Trophoblast cell (in vitro differentiated cells and primary cell): ENCODE measurements at regions not wholly inside any gene's neighbourhood (a gene's known extent, or its start where the extent isn't known, plus 50 kb on each side); places are given as distances from the start of the nearest gene placed in this dataset.

Source experiments
- DNase-seq, 2 donors: peaks; one replicate each; pipeline ENCODE4 v3.0.0-alpha.2; 2016
- H2AFZ ChIP-seq: 2 replicates; pipeline ENCODE4 v1.6.1; 2013; ENCODE audit warnings: low read length, moderate library complexity, mild to moderate bottlenecking; ENCODE audit not compliant: insufficient read depth, poor library complexity
- H2AK5ac ChIP-seq: 2 replicates; pipeline ENCODE4 v1.6.1; 2013; ENCODE audit warnings: mild to moderate bottlenecking, low read length
- H2BK120ac ChIP-seq: 2 replicates; pipeline ENCODE4 v1.6.1; 2013; ENCODE audit warnings: low read length, mild to moderate bottlenecking, moderate library complexity; ENCODE audit not compliant: insufficient read depth, poor library complexity
- H2BK12ac ChIP-seq: 2 replicates; pipeline ENCODE4 v1.6.1; 2013; ENCODE audit warnings: mild to moderate bottlenecking, low read length, moderate library complexity
- H2BK5ac ChIP-seq: 2 replicates; pipeline ENCODE4 v1.6.1; 2013; ENCODE audit warnings: low read length, low read depth, moderate library complexity, mild to moderate bottlenecking; ENCODE audit not compliant: poor library complexity
- H3K14ac ChIP-seq: 2 replicates; pipeline ENCODE4 v1.6.1; 2013; ENCODE audit warnings: mild to moderate bottlenecking, low read length
- H3K18ac ChIP-seq: 2 replicates; pipeline ENCODE4 v1.6.1; 2013; ENCODE audit warnings: mild to moderate bottlenecking, low read length
- H3K23ac ChIP-seq: 2 replicates; pipeline ENCODE4 v1.6.1; 2013; ENCODE audit warnings: low read length
- H3K27ac ChIP-seq: 2 replicates; pipeline ENCODE4 v1.5.1; 2013; ENCODE audit warnings: low read depth, mild to moderate bottlenecking, inconsistent platforms, low read length, moderate library complexity
- H3K27me3 ChIP-seq: 2 replicates; pipeline ENCODE4 v1.6.1; 2013; ENCODE audit warnings: inconsistent platforms, mild to moderate bottlenecking, low read length, moderate library complexity; ENCODE audit not compliant: insufficient read depth
- H3K36me3 ChIP-seq, 2 experiments: 1 replicate in 1 of 2; 2 replicates in 1 of 2; pipeline ENCODE4 v1.6.1; 2013; ENCODE audit warnings: low read length in 2 of 2, mild to moderate bottlenecking in 2 of 2, moderate library complexity in 1 of 2; ENCODE audit not compliant: insufficient read depth in 2 of 2, control insufficient read depth in 1 of 2
- H3K4ac ChIP-seq: 2 replicates; pipeline ENCODE4 v1.6.1; 2013; ENCODE audit warnings: low read depth, mild to moderate bottlenecking, low read length, moderate library complexity
- H3K4me1 ChIP-seq, 2 experiments: 1 replicate in 1 of 2; 2 replicates in 1 of 2; pipeline ENCODE4 v1.6.1; 2013; ENCODE audit warnings: low read length in 2 of 2, mild to moderate bottlenecking in 2 of 2, moderate library complexity in 1 of 2; ENCODE audit not compliant: insufficient read depth in 2 of 2, control insufficient read depth in 1 of 2
- H3K4me2 ChIP-seq: 2 replicates; pipeline ENCODE4 v1.6.1; 2013; ENCODE audit warnings: inconsistent platforms, mild to moderate bottlenecking, low read length, moderate library complexity
- H3K4me3 ChIP-seq: 2 replicates; pipeline ENCODE4 v1.5.1; 2013; ENCODE audit warnings: mild to moderate bottlenecking, low read depth, low read length, inconsistent platforms
- H3K79me1 ChIP-seq: one replicate; pipeline ENCODE4 v1.6.1; 2013; ENCODE audit warnings: low read length
- H3K79me2 ChIP-seq: 2 replicates; pipeline ENCODE4 v1.6.1; 2013; ENCODE audit warnings: low read length, mild to moderate bottlenecking; ENCODE audit not compliant: control insufficient read depth, insufficient read depth, poor library complexity
- H3K9ac ChIP-seq: 2 replicates; pipeline ENCODE4 v1.6.1; 2013; ENCODE audit warnings: mild to moderate bottlenecking, low read length
- H3K9me3 ChIP-seq: 2 replicates; pipeline ENCODE4 v1.6.1; 2013; ENCODE audit warnings: low read depth, mild to moderate bottlenecking, control low read depth, inconsistent platforms, low read length; ENCODE audit not compliant: insufficient read depth
- H4K12ac ChIP-seq: 2 replicates; pipeline ENCODE4 v1.6.1; 2013; ENCODE audit warnings: low read depth, mild to moderate bottlenecking, low read length, moderate library complexity
- H4K8ac ChIP-seq: 2 replicates; pipeline ENCODE4 v1.6.1; 2013; ENCODE audit warnings: low read depth, mild to moderate bottlenecking, low read length, moderate library complexity
- H4K91ac ChIP-seq: one replicate; pipeline ENCODE4 v1.6.1; 2013; ENCODE audit warnings: low read depth, mild to moderate bottlenecking, low read length, moderate library complexity
- WGBS: extraction: QIAGEN DNeasy Blood & Tissue Kit; methylation state at CpG from one replicate; pipeline ENCODE4 v1.1.7; 2013; ENCODE audit warnings: missing lambda C conversion rate; ENCODE audit not compliant: insufficient read length, insufficient coverage; ENCODE audit errors: extremely low coverage; 5-methylcytosine and 5-hydroxymethylcytosine counted together

- no CpG with 5 or more reads among the region's 4 CpGs for WGBS
- Histone ChIP-seq H3K27me3 (no peaks in the 10 kb centered on the region), H3K27ac (no peak overlapping the region), H3K79me2 (no peaks in the 10 kb centered on the region), H2BK5ac (no peak overlapping the region), H2AK5ac (no peak overlapping the region), H3K4me1 (no peaks in the 10 kb centered on the region), H2AFZ (no peak overlapping the region), H2BK12ac (no peak overlapping the region), H3K18ac (no peak overlapping the region), H4K91ac (no peak overlapping the region), H3K4me3 (no peak overlapping the region), H3K79me1 (no peaks in the 10 kb centered on the region), H3K9ac (no peak overlapping the region), H4K12ac (no peak overlapping the region), H2BK120ac (no peak overlapping the region), H3K36me3 (no peaks in the 10 kb centered on the region), H4K8ac (no peak overlapping the region), H3K4ac (no peak overlapping the region), H3K14ac (no peak overlapping the region), H3K4me2 (no peak overlapping the region), H3K23ac (no peak overlapping the region), H3K9me3 (no peaks in the 10 kb centered on the region)
- DNase-seq = no peak
Observed at GRCh38 chr12:124225730-124226129, 69.2 kb upstream of the RFLNA start.

DNA sequence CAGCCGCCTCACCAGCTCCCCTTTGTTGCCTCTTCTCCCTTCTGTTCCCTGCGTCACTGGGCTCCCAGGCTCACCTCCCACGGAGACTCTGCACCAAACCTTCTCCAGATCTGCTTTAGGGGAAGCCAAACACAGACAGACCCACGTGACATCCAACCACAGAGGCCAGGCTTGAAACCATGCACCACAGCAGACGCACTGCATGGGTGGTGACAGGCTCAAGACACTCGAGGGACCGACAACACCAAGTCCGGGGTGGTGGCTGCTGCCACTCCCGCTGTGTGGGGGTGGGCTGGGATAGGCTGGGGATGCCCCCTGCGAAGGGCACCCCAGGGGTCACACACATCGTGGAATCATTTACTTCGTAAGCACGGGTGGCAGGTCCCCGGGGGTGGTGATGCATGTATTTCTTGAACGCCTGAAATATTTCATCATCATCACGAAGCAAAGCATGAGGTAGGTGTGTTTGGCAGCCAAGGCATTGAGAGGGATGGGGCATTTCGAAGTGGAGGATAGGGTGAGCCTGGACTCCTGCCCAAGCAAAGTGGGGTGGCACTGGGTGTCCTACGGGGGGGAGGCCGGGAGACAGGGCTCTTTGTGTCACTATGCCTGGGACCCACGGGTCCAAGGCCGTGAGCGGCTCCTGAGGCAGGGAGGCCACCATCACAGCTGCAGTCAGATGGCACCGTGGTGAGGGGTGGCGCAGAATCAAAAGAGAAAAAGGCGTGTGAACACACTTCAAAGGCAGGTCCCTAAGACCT lies 66.8 kb upstream of the RFLNA start:
- Histone ChIP-seq H3K4me1 (no peaks in the 10 kb centered on the region), H3K23ac (no peak overlapping the region), H2AFZ (no peak overlapping the region), H3K79me1 (no peaks in the 10 kb centered on the region), H3K27ac (no peak overlapping the region), H3K4me2 (no peak overlapping the region), H3K79me2 (no peaks in the 10 kb centered on the region), H2BK5ac (no peak overlapping the region), H2BK120ac (no peak overlapping the region), H3K4ac (no peak overlapping the region), H4K91ac (no peak overlapping the region), H3K9ac (no peak overlapping the region), H3K9me3 (peaks cover 2% of the 10 kb centered on the region), H2AK5ac (no peak overlapping the region), H3K14ac (no peak overlapping the region), H2BK12ac (no peak overlapping the region), H3K36me3 (no peaks in the 10 kb centered on the region), H3K18ac (no peak overlapping the region), H4K12ac (no peak overlapping the region), H4K8ac (no peak overlapping the region), H3K27me3 (no peaks in the 10 kb centered on the region), H3K4me3 (no peak overlapping the region)
- WGBS = no CpG with 5 or more reads among the region's 25 CpGs
- no peak for DNase-seq

DNA sequence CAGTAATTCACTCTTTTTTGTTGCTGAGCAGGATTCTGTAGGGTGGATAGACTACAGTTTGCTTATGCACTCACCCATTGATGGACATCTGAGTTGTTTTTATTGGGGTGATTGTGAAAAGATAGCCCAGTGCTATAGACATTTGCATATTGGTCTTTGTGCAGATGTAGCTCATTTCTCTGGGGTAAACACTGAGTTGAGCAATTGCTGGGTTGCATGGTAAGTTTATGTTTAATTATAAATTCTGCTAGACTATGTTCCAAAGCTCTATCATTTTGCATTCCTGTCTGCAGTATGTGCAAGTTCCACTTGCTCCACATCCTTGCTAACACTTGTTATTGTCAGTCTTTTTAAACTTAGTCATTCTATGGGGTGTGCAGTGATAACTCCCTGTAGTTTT lies 65.4 kb upstream of the RFLNA start:
- Histone ChIP-seq H2AK5ac (no peak overlapping the region), H3K27me3 (no peaks in the 10 kb centered on the region), H3K79me1 (no peaks in the 10 kb centered on the region), H3K23ac (no peak overlapping the region), H3K9me3 (peaks cover 2% of the 10 kb centered on the region), H3K14ac (no peak overlapping the region), H3K36me3 (no peaks in the 10 kb centered on the region), H2BK120ac (no peak overlapping the region), H3K18ac (no peak overlapping the region), H4K91ac (no peak overlapping the region), H3K4me1 (peaks cover 0 to 5% of the 10 kb centered on the region in 2 experiments), H3K4me3 (no peak overlapping the region), H3K4me2 (no peak overlapping the region), H3K4ac (no peak overlapping the region), H2BK5ac (no peak overlapping the region), H2AFZ (no peak overlapping the region), H3K9ac (no peak overlapping the region), H2BK12ac (no peak overlapping the region), H3K27ac (no peak overlapping the region), H4K12ac (no peak overlapping the region), H3K79me2 (no peaks in the 10 kb centered on the region), H4K8ac (no peak overlapping the region)
- DNase-seq = no peak

GRCh38 chr12:124230117-124230757 lies 64.7 kb upstream of the RFLNA start:
- no peak overlapping the region for H2AK5ac ChIP-seq
- H3K9me3 ChIP-seq = peaks cover 4% of the 10 kb centered on the region
- H3K27me3 ChIP-seq = no peaks in the 10 kb centered on the region
- H2BK120ac ChIP-seq = no peak overlapping the region
- H2BK12ac ChIP-seq = no peak overlapping the region
- no CpG with 5 or more reads among the region's 2 CpGs for WGBS
- no peaks in the 10 kb centered on the region for H3K79me2 ChIP-seq
- no peak overlapping the region for H4K12ac ChIP-seq
- no peak overlapping the region for H3K4me3 ChIP-seq
- H3K9ac ChIP-seq = no peak overlapping the region
- H3K4me1 ChIP-seq = peaks cover 0 to 5% of the 10 kb centered on the region in 2 experiments
- no peak for DNase-seq
- no peak overlapping the region for H3K14ac ChIP-seq
- H4K91ac ChIP-seq = no peak overlapping the region
- H3K4ac ChIP-seq = no peak overlapping the region
- no peak overlapping the region for H3K23ac ChIP-seq
- no peak overlapping the region for H2AFZ ChIP-seq
- no peaks in the 10 kb centered on the region for H3K79me1 ChIP-seq
- no peak overlapping the region for H3K18ac ChIP-seq
- no peak overlapping the region for H4K8ac ChIP-seq
- no peak overlapping the region for H2BK5ac ChIP-seq
- no peak overlapping the region for H3K4me2 ChIP-seq
- H3K36me3 ChIP-seq = no peaks in the 10 kb centered on the region
- H3K27ac ChIP-seq = no peak overlapping the region
